OCI-LY3 (cell line): ENCODE measurements at regions not wholly inside any gene's neighbourhood (a gene's known extent, or its start where the extent isn't known, plus 50 kb on each side); places are given as distances from the start of the nearest gene placed in this dataset.

ENCODE experiments used
- CTCF ChIP-seq: fragments of 200-600, 300-600 bp; sonication (generic); IDR thresholded peaks from 2 replicates; pipeline ENCODE4 v1.5.1; 2014; ENCODE audit warnings: antibody characterized with exemption, low read length, low read depth
- EZH2phosphoT487 ChIP-seq: fragments of 200-600 bp; shearing (Covaris generic); IDR thresholded peaks from 2 replicates; pipeline ENCODE4 v1.6.1; 2018; ENCODE audit warnings: antibody characterized with exemption, mixed run types, low read depth

DNA sequence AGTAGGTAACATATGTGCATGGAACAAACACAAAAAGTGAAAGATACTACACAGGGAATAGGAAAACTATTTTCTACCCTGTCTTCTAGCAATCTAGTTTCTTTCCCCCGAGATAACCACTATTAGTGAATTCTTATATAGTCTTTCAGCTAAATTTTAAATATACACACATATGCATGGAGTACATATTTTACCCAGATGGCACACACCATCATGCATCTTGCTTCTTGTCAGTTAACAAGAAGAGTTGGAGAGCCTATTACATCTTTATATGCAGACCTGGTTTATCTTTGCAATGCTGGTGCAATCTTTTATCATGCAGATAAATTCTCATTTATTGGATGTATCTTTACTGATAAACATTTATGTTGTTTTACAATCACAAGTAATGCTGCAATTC is 100.4 kb downstream of the OTOR start:
- TF ChIP-seq CTCF = no peak
- no peak for TF ChIP-seq EZH2phosphoT487
